GM12892 (cell line): ENCODE measurements at regions not wholly inside any gene's neighbourhood (a gene's known extent, or its start where the extent isn't known, plus 50 kb on each side); places are given as distances from the start of the nearest gene placed in this dataset.
"Not testable (repeated sequence)": the region's sequence is repeated elsewhere in the genome, so short reads cannot be mapped to it uniquely, and the experiment has no call there.

Experiments
- DNase-seq: peaks from one replicate; pipeline ENCODE4 v3.0.0; 2011; ENCODE audit not compliant: insufficient read length
- FAIRE-seq: peaks from 2 replicates; lab custom pipeline; 2011; peaks lifted over from hg19 to GRCh38; lab: Jason Lieb, UNC
- POLR2A ChIP-seq: IDR thresholded peaks from 2 replicates; pipeline ENCODE4 v1.6.1; 2011; ENCODE audit warnings: low read depth, low read length, control low read depth
- POLR2AphosphoS5 ChIP-seq: IDR thresholded peaks from 2 replicates; pipeline ENCODE4 v1.6.1; 2011; ENCODE audit warnings: low read depth, low read length, control low read depth
- TAF1 ChIP-seq: IDR thresholded peaks from 2 replicates; pipeline ENCODE4 v1.6.1; 2011; ENCODE audit warnings: low read depth, mild to moderate bottlenecking, control low read depth, low read length, borderline replicate concordance

- FAIRE-seq (no peak), DNase-seq (no peak)
- TF ChIP-seq TAF1 (no peak), POLR2AphosphoS5 (no peak)
Observed at GRCh38 chr3:176310641-176311040, 886.6 kb downstream of the TBL1XR1 start.

- FAIRE-seq (no peak), DNase-seq (no peak)
- no peak for TF ChIP-seq POLR2AphosphoS5
Observed at GRCh38 chr3:176302271-176302670, 895.0 kb downstream of the TBL1XR1 start.

GRCh38 chr3:176296066-176296597, 901.1 kb downstream of the TBL1XR1 start:
- no peak for TF ChIP-seq POLR2A
- TF ChIP-seq POLR2AphosphoS5: no peak
- TF ChIP-seq TAF1: no peak
- no peak for DNase-seq
- FAIRE-seq: no peak

DNA sequence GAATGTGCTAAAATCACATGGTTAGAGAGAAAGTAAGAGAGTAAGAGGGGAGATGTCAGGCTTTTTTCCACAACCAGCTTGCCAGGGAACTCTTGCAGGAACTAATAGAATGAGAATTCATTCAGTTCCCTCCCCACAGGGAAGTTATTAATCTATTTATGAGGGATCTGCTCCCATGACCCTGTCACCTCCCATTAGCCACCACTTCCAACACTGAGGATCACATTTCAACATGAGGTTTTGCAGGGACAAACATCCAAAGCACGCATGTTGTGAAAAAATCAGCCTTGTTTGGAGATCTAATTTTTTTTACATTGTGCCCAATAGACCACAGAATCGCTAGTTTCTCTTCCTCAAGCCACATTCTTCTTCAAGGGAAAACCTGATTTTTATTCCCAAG, 904.0 kb downstream of the TBL1XR1 start:
- no peak for FAIRE-seq
- no peak for DNase-seq
- TF ChIP-seq TAF1: no peak
- TF ChIP-seq POLR2A: no peak
- TF ChIP-seq POLR2AphosphoS5: no peak

- DNase-seq: no peak
- no peak for FAIRE-seq
- TF ChIP-seq POLR2AphosphoS5 (no peak), TAF1 (no peak), POLR2A (no peak)
Observed at GRCh38 chr3:176286476-176287085, 910.7 kb downstream of the TBL1XR1 start.

GRCh38 chr3:176275538-176275937, 921.7 kb downstream of the TBL1XR1 start:
- DNase-seq: no peak
- no peak for FAIRE-seq
- no peak for TF ChIP-seq POLR2AphosphoS5
- no peak for TF ChIP-seq POLR2A
- TF ChIP-seq TAF1: no peak

DNA sequence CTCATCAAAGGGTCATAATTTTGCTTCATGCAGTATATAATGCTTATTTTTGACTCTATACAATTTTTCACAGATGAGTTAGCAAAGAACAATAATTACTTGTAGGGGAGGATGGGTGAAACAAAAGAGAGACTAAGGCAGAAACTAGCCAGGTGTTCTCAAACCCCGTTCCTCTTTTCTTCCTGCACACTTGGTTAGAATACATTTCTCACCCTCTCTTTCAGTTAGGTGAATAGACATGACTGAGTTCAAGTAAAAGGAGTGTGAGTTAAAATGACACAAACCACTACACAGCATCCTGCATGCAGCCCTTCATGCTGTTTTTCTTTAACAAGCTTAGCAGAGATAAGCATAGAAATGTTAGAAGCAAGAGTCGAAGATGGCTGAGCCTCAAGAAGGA, 922.2 kb downstream of the TBL1XR1 start:
- no peak for FAIRE-seq
- no peak for DNase-seq
- TF ChIP-seq POLR2A (no peak), TAF1 (no peak), POLR2AphosphoS5 (no peak)

GRCh38 chr3:176274161-176274560, 923.1 kb downstream of the TBL1XR1 start:
- TF ChIP-seq POLR2A (no peak), TAF1 (no peak), POLR2AphosphoS5 (no peak)
- DNase-seq (no peak), FAIRE-seq (no peak)

DNA sequence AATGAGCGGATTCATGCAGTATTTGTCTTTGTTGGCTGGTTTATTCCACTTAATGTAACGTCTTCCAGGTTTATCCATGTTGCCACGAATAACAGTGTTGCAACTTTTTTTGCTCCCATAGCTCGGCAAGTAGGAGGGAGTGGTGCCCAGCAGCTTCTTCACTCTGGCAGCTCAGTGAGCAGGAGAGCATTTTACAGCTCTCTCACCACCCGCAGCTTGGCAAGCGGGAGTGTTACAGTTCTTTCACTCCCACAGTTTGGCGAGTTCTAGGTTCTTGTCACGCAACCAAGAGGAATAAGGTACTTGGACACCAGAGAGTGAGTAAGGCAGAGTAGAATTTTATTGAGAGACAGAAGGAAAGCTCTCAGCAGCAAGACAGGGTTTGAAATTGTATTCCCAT, 935.2 kb downstream of the TBL1XR1 start:
- DNase-seq: no peak
- TF ChIP-seq POLR2AphosphoS5 (no peak), TAF1 (no peak), POLR2A (no peak)
- FAIRE-seq: no peak

DNA sequence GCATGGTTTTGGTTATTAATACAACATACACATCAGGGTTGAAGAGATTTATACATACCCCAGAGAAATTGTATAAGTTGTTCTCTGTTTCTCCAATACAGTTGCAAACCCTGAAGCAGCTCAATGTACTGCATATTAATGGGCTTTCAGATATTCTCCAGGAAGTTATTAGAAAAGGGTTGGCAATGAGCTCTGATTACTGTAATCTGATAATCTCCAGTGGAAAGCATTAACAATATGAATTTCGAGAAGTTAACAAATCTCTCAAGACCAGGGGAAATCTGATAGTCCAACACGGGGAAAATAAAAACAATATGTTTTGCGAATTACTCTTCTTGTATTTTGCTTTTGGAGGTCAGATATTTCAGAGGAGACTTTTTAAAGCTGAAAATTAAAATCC, 950.1 kb downstream of the TBL1XR1 start:
- no peak for TF ChIP-seq POLR2A
- TF ChIP-seq TAF1: no peak
- TF ChIP-seq POLR2AphosphoS5: no peak

DNA sequence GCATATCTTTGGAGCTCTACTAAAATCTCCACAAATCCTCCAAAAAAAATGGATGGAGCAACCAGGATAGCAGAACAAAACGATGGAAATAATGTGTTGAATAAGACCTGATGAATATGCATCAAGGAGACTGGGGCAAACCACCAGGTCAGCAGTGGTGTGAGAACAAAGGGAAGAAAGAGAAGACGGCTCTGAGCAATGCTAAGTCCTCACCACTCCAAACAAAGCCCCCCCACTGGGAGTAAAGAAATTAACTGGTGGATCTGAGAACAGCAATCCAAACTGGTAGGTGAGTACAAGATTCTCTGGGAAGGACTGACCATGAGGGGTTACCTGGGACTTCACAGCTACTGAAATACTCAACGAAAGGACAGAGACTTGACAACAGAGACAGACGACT, 977.3 kb downstream of the TBL1XR1 start:
- FAIRE-seq (no peak), DNase-seq (no peak)
- TF ChIP-seq POLR2A (no peak), TAF1 (no peak), POLR2AphosphoS5 (no peak)

More for the DNA sequence above, 950.1 kb downstream of the TBL1XR1 start:
- DNase-seq: no peak
- no peak for FAIRE-seq

- DNase-seq: no peak
- FAIRE-seq: no peak
- no peak for TF ChIP-seq TAF1
- no peak for TF ChIP-seq POLR2A
- TF ChIP-seq POLR2AphosphoS5: no peak
Observed at GRCh38 chr3:176214758-176215157, 982.5 kb downstream of the TBL1XR1 start.

DNA sequence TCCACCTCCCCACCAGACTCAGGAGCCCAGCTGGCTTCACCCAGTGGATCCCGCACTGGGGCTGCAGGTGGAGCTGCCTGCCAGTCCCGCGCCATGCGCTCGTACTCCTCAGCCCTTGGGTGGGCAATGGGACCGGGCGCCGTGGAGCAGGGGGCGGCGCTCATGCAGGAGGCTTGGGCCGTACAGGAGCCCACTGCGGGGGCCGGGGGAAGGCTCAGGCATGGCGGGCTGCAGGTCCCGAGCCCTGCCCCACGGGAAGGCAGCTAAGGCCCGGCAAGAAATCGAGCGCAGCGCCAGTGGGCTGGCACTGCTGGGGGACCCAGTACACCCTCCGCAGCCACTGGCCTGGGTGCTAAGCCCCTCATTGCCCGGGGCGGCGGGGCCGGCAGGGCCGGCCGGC, 984.0 kb downstream of the TBL1XR1 start:
- not testable (repeated sequence) for FAIRE-seq, DNase-seq
